Upper lobe of left lung (tissue), 6 donors: ENCODE measurements at regions not wholly inside any gene's neighbourhood (a gene's known extent, or its start where the extent isn't known, plus 50 kb on each side); places are given as distances from the start of the nearest gene placed in this dataset.
"Not testable (repeated sequence)": the region's sequence is repeated elsewhere in the genome, so short reads cannot be mapped to it uniquely, and the experiment has no call there.

Experiments
- ATAC-seq, 2 donors: fragments of 200-7000 bp; cut with Tn5 transposase; one replicate each; pipeline ENCODE4 v1.9.1; 2022; ENCODE audit warnings: mild to moderate bottlenecking in 2 of 2, moderate library complexity in 2 of 2; ENCODE audit not compliant: low FRiP score in 2 of 2
- DNase-seq, 2 donors: peaks; one replicate each; pipeline ENCODE4 v3.0.0-alpha.2; 2019 to 2020
- H3K27ac ChIP-seq, 4 donors: fragments of 200-600 bp; sonication (generic); one replicate each; pipeline ENCODE4 v1.5.1; 2016 to 2019
- H3K27me3 ChIP-seq, 4 donors: fragments of 200-600 bp; sonication (generic); one replicate each; pipeline ENCODE4 v1.5.1; 2017 to 2019
- H3K36me3 ChIP-seq, 4 donors: fragments of 200-600 bp; sonication (generic); one replicate each; pipeline ENCODE4 v1.5.1; 2016 to 2019
- H3K4me1 ChIP-seq, 4 donors: fragments of 200-600 bp; sonication (generic); one replicate each; pipeline ENCODE4 v1.5.1; 2018 to 2019
- H3K4me3 ChIP-seq, 4 donors: fragments of 200-600 bp; sonication (generic); one replicate each; pipeline ENCODE4 v1.5.1; 2017 to 2019; ENCODE audit warnings: mild to moderate bottlenecking in 2 of 4, moderate library complexity in 1 of 4
- H3K9me3 ChIP-seq, 4 donors: fragments of 200-600 bp; sonication (generic); one replicate each; pipeline ENCODE4 v1.5.1; 2018 to 2019
- CTCF ChIP-seq, 6 experiments: fragments of 450-650 bp in 4 of 6; fragments of 200-600 bp in 2 of 6; sonication (generic) in 2 of 6; IDR thresholded peaks; one replicate each; pipeline ENCODE4 v1.5.1; 2016 to 2019; ENCODE audit warnings: antibody characterized with exemption in 6 of 6
- EP300 ChIP-seq, 4 donors: sonication (generic); formaldehyde crosslinking; IDR thresholded peaks; one replicate each; pipeline ENCODE4 v1.5.1; 2017; ENCODE audit warnings: antibody characterized with exemption in 4 of 4, control low read depth in 2 of 4
- POLR2A ChIP-seq, 4 donors: fragments of 450-650 bp; IDR thresholded peaks; one replicate each; pipeline ENCODE4 v1.5.1; 2016 to 2017; ENCODE audit warnings: antibody characterized with exemption in 4 of 4, mild to moderate bottlenecking in 2 of 4
- POLR2AphosphoS5 ChIP-seq, 2 donors: sonication (generic); formaldehyde crosslinking; IDR thresholded peaks; one replicate each; pipeline ENCODE4 v1.5.1; 2017; ENCODE audit warnings: antibody characterized with exemption in 2 of 2
- WGBS, 2 donors: methylation state at CpG; one replicate each; pipeline ENCODE4 v1.1.5; 2017 to 2018; 5-methylcytosine and 5-hydroxymethylcytosine counted together
- donor health status: DM: no; HTN: no; CAD: no; lungs with moderate emphysema.
- donor health status: DM: no; HTN: yes; CAD: no; lungs with severe emphysema.

DNA sequence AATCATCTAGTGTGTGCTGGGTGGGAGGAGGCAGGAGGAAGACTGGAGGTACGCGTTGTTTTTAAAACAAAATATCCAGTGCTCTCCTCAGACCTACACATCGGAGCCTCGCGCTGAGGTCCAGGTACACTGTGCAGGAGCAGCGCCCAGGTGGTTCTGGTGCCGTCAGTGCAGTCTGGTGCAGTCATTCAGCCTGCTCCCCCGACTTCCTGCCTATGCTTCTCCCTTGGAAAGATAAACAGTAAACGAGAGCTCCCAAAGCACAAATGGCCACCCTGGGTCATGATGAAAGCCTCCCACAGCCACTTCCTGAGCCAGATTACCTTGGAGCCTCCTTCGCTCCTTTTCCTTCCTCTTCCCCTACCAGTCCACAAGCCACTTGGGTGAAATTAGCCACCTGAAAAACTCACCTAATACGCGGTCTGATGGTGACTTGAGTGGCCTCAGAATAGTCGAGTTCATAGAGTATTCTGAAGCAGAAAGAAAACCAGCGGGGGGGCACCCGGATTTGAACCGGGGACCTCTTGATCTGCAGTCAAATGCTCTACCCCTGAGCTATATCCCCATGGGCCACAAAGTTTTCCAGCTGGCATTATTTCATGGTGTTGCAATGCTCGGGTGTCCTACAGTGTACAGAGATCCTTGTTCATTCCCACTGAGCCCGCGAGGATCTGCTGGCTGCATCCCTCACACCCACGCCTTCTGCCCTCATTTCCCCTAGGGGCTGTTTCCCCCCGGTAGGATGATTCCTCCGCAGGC, 82.5 kb downstream of the ZNF467 start:
- no peak overlapping the region for H3K4me3 ChIP-seq
- H3K27ac ChIP-seq: no peak overlapping the region
- WGBS, 2 donors: 32% methylated on average over 17 to 22 of the region's 22 CpGs
- DNase-seq (no peak), ATAC-seq (peak; percentile 34 to 44)
- H3K4me1 ChIP-seq: peaks cover 3 to 16% (median 4%) of the 10 kb centered on the region in 4 donors
- TF ChIP-seq CTCF (IDR thresholded peaks at IDR 0.05) (no peak), POLR2AphosphoS5 (IDR thresholded peaks at IDR 0.05) (no peak), EP300 (IDR thresholded peaks at IDR 0.05) (no peak)
- H3K27me3 ChIP-seq: peaks cover 0 to 18% (median 6%) of the 10 kb centered on the region in 4 donors
- no peaks in the 10 kb centered on the region for H3K9me3 ChIP-seq
- no peaks in the 10 kb centered on the region for H3K36me3 ChIP-seq

DNA sequence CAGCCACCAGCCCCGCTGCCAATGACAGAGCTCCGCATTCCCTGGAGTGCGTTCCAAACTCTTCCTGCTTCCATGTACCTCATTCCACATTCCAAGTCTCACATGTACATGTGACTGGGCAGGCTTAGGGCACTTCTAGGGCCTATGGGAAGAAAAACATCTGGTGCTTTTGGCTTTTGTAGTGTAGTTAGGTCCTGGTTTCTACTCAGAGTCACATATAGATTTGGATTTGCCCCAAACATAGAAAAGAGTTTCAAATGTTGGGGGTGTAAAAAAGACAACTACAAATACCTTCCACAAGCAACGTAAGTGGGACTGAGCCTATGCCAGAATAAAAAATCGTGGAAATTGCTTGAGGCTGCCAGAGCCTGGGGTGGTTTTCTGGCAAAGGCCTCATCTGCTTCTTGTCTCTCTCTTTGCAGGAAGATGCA, 84.1 kb downstream of the ZNF467 start:
- Histone ChIP-seq H3K27me3 (peaks cover 0 to 18% (median 6%) of the 10 kb centered on the region in 4 donors), H3K9me3 (no peaks in the 10 kb centered on the region), H3K36me3 (no peaks in the 10 kb centered on the region), H3K4me3 (no peak overlapping the region), H3K4me1 (peaks cover 3 to 16% (median 4%) of the 10 kb centered on the region in 4 donors), H3K27ac (no peak overlapping the region)
- WGBS, 2 donors: 73 to 77% methylated on average over 4 to 5 of the region's 5 CpGs
- DNase-seq (no peak), ATAC-seq (no peak)
- TF ChIP-seq POLR2A (IDR thresholded peaks at IDR 0.05) (no peak), EP300 (IDR thresholded peaks at IDR 0.05) (no peak), POLR2AphosphoS5 (IDR thresholded peaks at IDR 0.05) (no peak), CTCF (IDR thresholded peaks at IDR 0.05) (no peak)

DNA sequence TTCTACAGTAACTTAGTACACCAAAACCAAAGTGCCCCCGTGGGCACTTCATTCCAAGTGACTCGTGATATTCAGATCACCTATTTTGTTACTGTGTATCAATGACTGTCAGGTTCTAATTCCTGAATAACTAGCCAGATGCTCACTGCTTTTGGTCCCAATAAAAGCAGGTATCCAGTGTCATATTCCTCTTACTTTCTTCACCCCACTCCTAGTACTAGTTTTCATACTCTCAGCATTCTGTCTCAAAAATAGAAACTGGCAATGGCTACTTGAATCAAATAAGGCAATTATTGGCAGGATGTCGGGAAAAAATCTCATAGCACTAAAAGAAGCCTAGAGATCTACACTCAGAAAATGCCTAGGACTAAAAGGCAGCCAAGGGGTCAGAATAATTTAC, 84.6 kb downstream of the ZNF467 start:
- H3K36me3 ChIP-seq: no peaks in the 10 kb centered on the region
- H3K4me1 ChIP-seq: peaks cover 3 to 16% (median 4%) of the 10 kb centered on the region in 4 donors
- no peak overlapping the region for H3K4me3 ChIP-seq
- peaks cover 0 to 18% (median 6%) of the 10 kb centered on the region in 4 donors for H3K27me3 ChIP-seq
- no peaks in the 10 kb centered on the region for H3K9me3 ChIP-seq
- no peak overlapping the region for H3K27ac ChIP-seq
- WGBS, 2 donors: 86 to 92% methylated on average over 3 of the region's 3 CpGs
- ATAC-seq (no peak), DNase-seq (no peak)
- TF ChIP-seq POLR2A (IDR thresholded peaks at IDR 0.05) (no peak), EP300 (IDR thresholded peaks at IDR 0.05) (no peak), POLR2AphosphoS5 (IDR thresholded peaks at IDR 0.05) (no peak), CTCF (IDR thresholded peaks at IDR 0.05) (no peak)

GRCh38 chr7:149687820-149688219, 85.6 kb downstream of the ZNF467 start:
- H3K36me3 ChIP-seq, DNase-seq, H3K4me3 ChIP-seq, H3K9me3 ChIP-seq, ATAC-seq, H3K27ac ChIP-seq: not testable (repeated sequence)
- Histone ChIP-seq H3K4me1 (peaks cover 3 to 16% (median 4%) of the 10 kb centered on the region in 4 donors), H3K27me3 (peaks cover 0 to 18% (median 5%) of the 10 kb centered on the region in 4 donors)
- 83 to 92% methylated on average over 7 of the region's 7 CpGs for WGBS, 2 donors

DNA sequence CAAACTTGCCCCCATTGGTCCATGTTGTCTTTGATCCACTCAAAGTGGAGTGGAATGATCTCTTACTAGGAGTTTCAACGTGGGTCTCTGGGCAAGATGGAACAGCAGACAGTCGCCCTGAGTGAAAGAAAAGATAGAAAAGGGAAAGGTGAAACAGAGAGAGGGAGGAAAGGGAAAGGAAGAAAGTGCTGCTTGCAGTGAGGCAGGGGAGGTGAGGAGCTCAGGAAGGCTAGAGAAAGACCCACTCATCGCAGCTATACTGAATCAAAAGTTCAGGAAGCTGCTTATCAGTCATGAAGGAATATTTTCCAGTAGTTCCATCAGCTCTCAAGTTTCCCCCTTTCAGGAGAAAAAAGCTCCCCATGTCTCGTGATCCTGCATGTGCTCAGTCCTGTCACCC, 86.9 kb downstream of the ZNF467 start:
- no peak for ATAC-seq
- 43 to 45% methylated on average over 4 of the region's 4 CpGs for WGBS, 2 donors
- Histone ChIP-seq H3K4me3 (no peak overlapping the region), H3K9me3 (no peaks in the 10 kb centered on the region), H3K36me3 (no peaks in the 10 kb centered on the region), H3K4me1 (peaks cover 0 to 10% (median 0%) of the 10 kb centered on the region in 4 donors), H3K27me3 (peaks cover 0 to 11% (median 0%) of the 10 kb centered on the region in 4 donors), H3K27ac (no peak overlapping the region)
- no peak for DNase-seq
- no peak for TF ChIP-seq CTCF (IDR thresholded peaks at IDR 0.05)
